ENCODE measurements at regions not wholly inside any gene's neighbourhood (a gene's known extent, or its start where the extent isn't known, plus 50 kb on each side); places are given as distances from the start of the nearest gene placed in this dataset.

DNA sequence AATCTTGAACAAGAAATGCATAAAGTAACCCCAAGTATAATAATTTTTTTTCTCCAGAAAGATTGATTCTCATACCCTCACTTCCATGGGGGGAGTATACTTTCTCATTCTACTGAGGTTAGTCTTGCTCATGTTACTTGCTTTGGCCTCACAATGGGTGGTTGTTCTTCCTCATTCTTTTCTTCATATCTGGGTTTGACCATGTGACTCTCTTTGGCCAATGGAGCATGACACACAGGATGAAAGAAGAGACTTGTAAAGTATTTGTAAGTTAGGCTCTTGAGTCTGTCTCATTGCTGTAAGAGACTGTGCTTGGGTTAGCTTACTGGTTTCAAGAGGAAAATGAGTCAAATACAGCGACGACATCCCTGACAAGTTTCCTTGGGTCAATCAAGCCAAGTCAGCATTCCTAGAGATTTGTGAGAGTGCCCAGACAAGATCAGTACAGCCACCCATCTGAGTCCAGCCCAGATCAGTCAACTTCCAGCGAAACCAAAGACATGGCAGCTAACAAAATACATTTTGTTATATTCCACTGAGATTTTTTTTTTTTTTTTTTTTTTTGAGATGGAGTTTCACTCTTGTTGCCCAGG, 970.2 kb downstream of the BCL11A start:
- Histone ChIP-seq H4K20me1 (ENCODE audit: insufficient read depth) (no peaks in the 10 kb centered on the region), H3K9me2 (ENCODE audit: insufficient read depth, low read length) (no peaks in the 10 kb centered on the region), H3K9me3 (ENCODE audit: low read length) (no peaks in the 10 kb centered on the region), H2AFZ (ENCODE audit: low read depth, low read length) (no peak overlapping the region), H3K27ac (ENCODE audit: low read length) (no peak overlapping the region), H3K79me2 (replicated peaks; ENCODE audit: insufficient read depth, low read length) (no peaks in the 10 kb centered on the region), H3K27me3 (ENCODE audit: insufficient read depth, low read depth, low read length) (no peaks in the 10 kb centered on the region), H3K36me3 (ENCODE audit: insufficient read depth, low read length) (no peaks in the 10 kb centered on the region), H3K4me3 (ENCODE audit: low read length) (no peak overlapping the region), H3K4me2 (ENCODE audit: low read length) (no peak overlapping the region), H3F3A (ENCODE audit: insufficient read depth, low read length, poor library complexity, severe bottlenecking) (no peaks in the 10 kb centered on the region), H3K9ac (ENCODE audit: low read length) (no peak overlapping the region)
- TF ChIP-seq, protein P1, sequence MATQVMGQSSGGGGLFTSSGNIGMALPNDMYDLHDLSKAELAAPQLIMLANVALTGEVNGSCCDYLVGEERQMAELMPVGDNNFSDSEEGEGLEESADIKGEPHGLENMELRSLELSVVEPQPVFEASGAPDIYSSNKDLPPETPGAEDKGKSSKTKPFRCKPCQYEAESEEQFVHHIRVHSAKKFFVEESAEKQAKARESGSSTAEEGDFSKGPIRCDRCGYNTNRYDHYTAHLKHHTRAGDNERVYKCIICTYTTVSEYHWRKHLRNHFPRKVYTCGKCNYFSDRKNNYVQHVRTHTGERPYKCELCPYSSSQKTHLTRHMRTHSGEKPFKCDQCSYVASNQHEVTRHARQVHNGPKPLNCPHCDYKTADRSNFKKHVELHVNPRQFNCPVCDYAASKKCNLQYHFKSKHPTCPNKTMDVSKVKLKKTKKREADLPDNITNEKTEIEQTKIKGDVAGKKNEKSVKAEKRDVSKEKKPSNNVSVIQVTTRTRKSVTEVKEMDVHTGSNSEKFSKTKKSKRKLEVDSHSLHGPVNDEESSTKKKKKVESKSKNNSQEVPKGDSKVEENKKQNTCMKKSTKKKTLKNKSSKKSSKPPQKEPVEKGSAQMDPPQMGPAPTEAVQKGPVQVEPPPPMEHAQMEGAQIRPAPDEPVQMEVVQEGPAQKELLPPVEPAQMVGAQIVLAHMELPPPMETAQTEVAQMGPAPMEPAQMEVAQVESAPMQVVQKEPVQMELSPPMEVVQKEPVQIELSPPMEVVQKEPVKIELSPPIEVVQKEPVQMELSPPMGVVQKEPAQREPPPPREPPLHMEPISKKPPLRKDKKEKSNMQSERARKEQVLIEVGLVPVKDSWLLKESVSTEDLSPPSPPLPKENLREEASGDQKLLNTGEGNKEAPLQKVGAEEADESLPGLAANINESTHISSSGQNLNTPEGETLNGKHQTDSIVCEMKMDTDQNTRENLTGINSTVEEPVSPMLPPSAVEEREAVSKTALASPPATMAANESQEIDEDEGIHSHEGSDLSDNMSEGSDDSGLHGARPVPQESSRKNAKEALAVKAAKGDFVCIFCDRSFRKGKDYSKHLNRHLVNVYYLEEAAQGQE (IDR thresholded peaks at IDR 0.05; ENCODE audit: borderline replicate concordance): no peak
- TF ChIP-seq SMC3 (conservative IDR thresholded peaks at IDR 0.05; ENCODE audit: poor library complexity) (no peak), RAD21 (conservative IDR thresholded peaks at IDR 0.05) (no peak), TAF1 (IDR thresholded peaks at IDR 0.05; ENCODE audit: low read depth) (no peak), POLR2AphosphoS5 (IDR thresholded peaks at IDR 0.05) (no peak), MXI1 (conservative IDR thresholded peaks at IDR 0.05; ENCODE audit: poor library complexity, severe bottlenecking) (no peak), EZH2 (IDR thresholded peaks at IDR 0.05; ENCODE audit: borderline replicate concordance, insufficient read depth, low read length, poor library complexity, severe bottlenecking) (no peak), EP300 (conservative IDR thresholded peaks at IDR 0.05; ENCODE audit: poor library complexity, severe bottlenecking) (no peak)
- TF ChIP-seq, protein P2, sequence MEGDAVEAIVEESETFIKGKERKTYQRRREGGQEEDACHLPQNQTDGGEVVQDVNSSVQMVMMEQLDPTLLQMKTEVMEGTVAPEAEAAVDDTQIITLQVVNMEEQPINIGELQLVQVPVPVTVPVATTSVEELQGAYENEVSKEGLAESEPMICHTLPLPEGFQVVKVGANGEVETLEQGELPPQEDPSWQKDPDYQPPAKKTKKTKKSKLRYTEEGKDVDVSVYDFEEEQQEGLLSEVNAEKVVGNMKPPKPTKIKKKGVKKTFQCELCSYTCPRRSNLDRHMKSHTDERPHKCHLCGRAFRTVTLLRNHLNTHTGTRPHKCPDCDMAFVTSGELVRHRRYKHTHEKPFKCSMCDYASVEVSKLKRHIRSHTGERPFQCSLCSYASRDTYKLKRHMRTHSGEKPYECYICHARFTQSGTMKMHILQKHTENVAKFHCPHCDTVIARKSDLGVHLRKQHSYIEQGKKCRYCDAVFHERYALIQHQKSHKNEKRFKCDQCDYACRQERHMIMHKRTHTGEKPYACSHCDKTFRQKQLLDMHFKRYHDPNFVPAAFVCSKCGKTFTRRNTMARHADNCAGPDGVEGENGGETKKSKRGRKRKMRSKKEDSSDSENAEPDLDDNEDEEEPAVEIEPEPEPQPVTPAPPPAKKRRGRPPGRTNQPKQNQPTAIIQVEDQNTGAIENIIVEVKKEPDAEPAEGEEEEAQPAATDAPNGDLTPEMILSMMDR (IDR thresholded peaks at IDR 0.05; ENCODE audit: poor library complexity, severe bottlenecking): no peak

DNA sequence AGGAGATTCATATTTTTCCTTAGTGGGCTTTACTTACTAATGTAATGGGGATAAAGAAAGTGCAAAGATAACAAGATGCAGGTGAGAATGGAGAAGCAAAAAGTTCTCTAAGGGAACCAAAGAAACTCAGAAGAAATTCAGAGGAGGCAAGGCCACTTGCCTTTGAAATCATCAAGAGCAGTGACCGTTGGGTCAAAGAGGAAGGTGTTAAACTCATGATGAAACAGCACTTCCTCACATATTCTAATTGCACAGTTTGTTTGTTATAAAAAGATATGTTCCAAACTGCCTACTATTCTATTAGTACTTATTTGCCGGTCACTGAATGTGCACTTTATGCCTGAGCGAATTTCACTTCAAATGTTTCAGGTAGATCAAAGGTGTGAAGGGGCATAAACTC, 975.1 kb downstream of the BCL11A start:
- Histone ChIP-seq H4K20me1 (ENCODE audit: insufficient read depth) (no peaks in the 10 kb centered on the region), H3K4me2 (ENCODE audit: low read length) (no peak overlapping the region), H3K9me3 (ENCODE audit: low read length) (no peaks in the 10 kb centered on the region), H3K79me2 (replicated peaks; ENCODE audit: insufficient read depth, low read length) (no peaks in the 10 kb centered on the region), H2AFZ (ENCODE audit: low read depth, low read length) (no peak overlapping the region), H3K9me2 (ENCODE audit: insufficient read depth, low read length) (no peaks in the 10 kb centered on the region), H3F3A (ENCODE audit: insufficient read depth, low read length, poor library complexity, severe bottlenecking) (no peaks in the 10 kb centered on the region), H3K9ac (ENCODE audit: low read length) (no peak overlapping the region), H3K27me3 (ENCODE audit: insufficient read depth, low read depth, low read length) (no peaks in the 10 kb centered on the region), H3K27ac (ENCODE audit: low read length) (no peak overlapping the region), H3K36me3 (ENCODE audit: insufficient read depth, low read length) (no peaks in the 10 kb centered on the region), H3K4me3 (ENCODE audit: low read length) (no peak overlapping the region)
- TF ChIP-seq MXI1 (conservative IDR thresholded peaks at IDR 0.05; ENCODE audit: poor library complexity, severe bottlenecking) (no peak), POLR2AphosphoS5 (IDR thresholded peaks at IDR 0.05) (no peak), RAD21 (conservative IDR thresholded peaks at IDR 0.05) (no peak), TAF1 (IDR thresholded peaks at IDR 0.05; ENCODE audit: low read depth) (no peak), EP300 (conservative IDR thresholded peaks at IDR 0.05; ENCODE audit: poor library complexity, severe bottlenecking) (no peak), SMC3 (conservative IDR thresholded peaks at IDR 0.05; ENCODE audit: poor library complexity) (no peak), EZH2 (IDR thresholded peaks at IDR 0.05; ENCODE audit: borderline replicate concordance, insufficient read depth, low read length, poor library complexity, severe bottlenecking) (no peak)
- TF ChIP-seq, protein P2 (IDR thresholded peaks at IDR 0.05; ENCODE audit: poor library complexity, severe bottlenecking): no peak
- TF ChIP-seq, protein P1 (IDR thresholded peaks at IDR 0.05; ENCODE audit: borderline replicate concordance): no peak
